Endodermal cell (in vitro differentiated cells): ENCODE measurements at regions not wholly inside any gene's neighbourhood (a gene's known extent, or its start where the extent isn't known, plus 50 kb on each side); places are given as distances from the start of the nearest gene placed in this dataset.

Experiments
- DNase-seq: peaks from one replicate; pipeline ENCODE4 v3.0.0-alpha.2; 2017
- H3K27ac ChIP-seq: 2 replicates; pipeline ENCODE4 v1.5.1; 2013; ENCODE audit warnings: mild to moderate bottlenecking, low read depth, low read length, moderate library complexity
- H3K27me3 ChIP-seq: 2 replicates; pipeline ENCODE4 v1.6.1; 2013; ENCODE audit warnings: mild to moderate bottlenecking, low read length, moderate library complexity; ENCODE audit not compliant: insufficient read depth, control insufficient read depth, poor library complexity, severe bottlenecking
- H3K36me3 ChIP-seq: 2 replicates; pipeline ENCODE4 v1.7.0; 2013; ENCODE audit warnings: mild to moderate bottlenecking, low read length, moderate library complexity; ENCODE audit not compliant: control insufficient read depth, insufficient read depth
- H3K4me1 ChIP-seq: one replicate; pipeline ENCODE4 v1.7.0; 2013; ENCODE audit warnings: low read length; ENCODE audit not compliant: control insufficient read depth, insufficient read depth
- H3K4me3 ChIP-seq: 2 replicates; pipeline ENCODE4 v1.5.1; 2013; ENCODE audit warnings: mild to moderate bottlenecking, low read length, moderate library complexity
- H3K9ac ChIP-seq: 2 replicates; pipeline ENCODE4 v1.6.1; 2013; ENCODE audit warnings: mild to moderate bottlenecking, low read length, moderate library complexity; ENCODE audit not compliant: poor library complexity, severe bottlenecking; ENCODE audit errors: extremely low read depth
- H3K9me3 ChIP-seq: 2 replicates; pipeline ENCODE4 v1.6.1; 2013; ENCODE audit warnings: mild to moderate bottlenecking, low read length, moderate library complexity; ENCODE audit not compliant: control insufficient read depth
- H3K27ac Mint-ChIP-seq: 2 replicates; pipeline ENCODE4 v1.8.0; 2020; ENCODE audit warnings: mixed read lengths
- H3K27me3 Mint-ChIP-seq: 2 replicates; pipeline ENCODE4 v1.8.0; 2021; ENCODE audit warnings: mild to moderate bottlenecking, mixed read lengths; ENCODE audit not compliant: insufficient read depth
- H3K36me3 Mint-ChIP-seq: 2 replicates; pipeline ENCODE4 v1.8.0; 2020; ENCODE audit warnings: low read depth, mixed read lengths
- H3K4me1 Mint-ChIP-seq: 2 replicates; pipeline ENCODE4 v1.8.0; 2020; ENCODE audit warnings: mixed read lengths
- H3K4me3 Mint-ChIP-seq: 2 replicates; pipeline ENCODE4 v1.8.0; 2020; ENCODE audit warnings: mild to moderate bottlenecking, moderate library complexity, mixed read lengths
- H3K9me3 Mint-ChIP-seq: 2 replicates; pipeline ENCODE4 v1.8.0; 2020; ENCODE audit warnings: mild to moderate bottlenecking, mixed read lengths
- WGBS, 2 experiments: methylation state at CpG; one replicate each; pipeline versions ENCODE4 v1.1.5 to v1.1.7; 2013; ENCODE audit warnings: missing lambda C conversion rate in 2 of 2, mixed read lengths in 1 of 2; ENCODE audit not compliant: insufficient coverage in 1 of 2, insufficient read length in 1 of 2; 5-methylcytosine and 5-hydroxymethylcytosine counted together
- TF ChIP-seq, protein P1 (sequence below): fragments of 200-600 bp; sonication (generic); conservative IDR thresholded peaks from 2 replicates; pipeline ENCODE4 v1.5.0; 2021; ENCODE audit warnings: antibody characterized with exemption, mild to moderate bottlenecking

DNA sequence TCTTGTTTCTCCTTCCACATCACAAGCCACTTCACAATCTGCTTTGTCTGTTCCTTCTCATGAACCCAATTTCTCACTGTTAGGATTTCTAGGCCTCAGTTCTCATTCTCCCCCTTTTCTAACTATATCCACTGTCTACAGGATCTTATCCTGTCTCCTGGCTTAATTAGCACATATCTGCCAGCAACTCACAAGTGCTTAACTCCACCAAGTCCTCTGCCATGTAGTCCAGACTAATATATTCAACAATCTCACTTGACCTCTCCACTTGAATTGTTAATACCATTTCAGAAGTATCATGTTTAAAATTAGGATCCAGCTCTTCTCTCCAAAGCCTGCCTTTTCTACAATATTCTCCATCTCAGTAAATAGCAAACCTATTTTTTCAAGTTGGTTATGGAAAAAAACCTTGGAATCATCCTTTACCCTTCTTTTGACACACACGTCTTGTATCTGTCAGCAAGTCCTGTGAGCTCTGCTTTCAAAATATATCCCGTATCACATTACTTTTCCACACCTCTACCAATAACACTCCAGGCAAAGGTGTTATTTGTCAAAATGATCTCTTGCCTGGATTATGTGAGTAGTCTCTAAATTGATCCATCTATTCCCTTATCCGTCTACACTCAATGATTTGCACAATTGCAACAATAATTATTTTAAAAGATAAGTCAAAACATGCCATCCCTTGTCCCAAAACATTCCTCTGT lies 127.2 kb upstream of the SLIT2 start:
- Mint-ChIP-seq H3K4me1 (no peaks in the 10 kb centered on the region), H3K27me3 (peaks cover 21% of the 10 kb centered on the region), H3K9me3 (no peaks in the 10 kb centered on the region), H3K36me3 (no peaks in the 10 kb centered on the region), H3K4me3 (no peak overlapping the region), H3K27ac (no peak overlapping the region)
- no peak for DNase-seq
- Histone ChIP-seq H3K27me3 (peaks cover 56% of the 10 kb centered on the region), H3K36me3 (no peaks in the 10 kb centered on the region), H3K4me1 (no peaks in the 10 kb centered on the region), H3K9ac (no peak overlapping the region), H3K27ac (no peak overlapping the region), H3K4me3 (no peak overlapping the region), H3K9me3 (no peaks in the 10 kb centered on the region)
- TF ChIP-seq, protein P1, sequence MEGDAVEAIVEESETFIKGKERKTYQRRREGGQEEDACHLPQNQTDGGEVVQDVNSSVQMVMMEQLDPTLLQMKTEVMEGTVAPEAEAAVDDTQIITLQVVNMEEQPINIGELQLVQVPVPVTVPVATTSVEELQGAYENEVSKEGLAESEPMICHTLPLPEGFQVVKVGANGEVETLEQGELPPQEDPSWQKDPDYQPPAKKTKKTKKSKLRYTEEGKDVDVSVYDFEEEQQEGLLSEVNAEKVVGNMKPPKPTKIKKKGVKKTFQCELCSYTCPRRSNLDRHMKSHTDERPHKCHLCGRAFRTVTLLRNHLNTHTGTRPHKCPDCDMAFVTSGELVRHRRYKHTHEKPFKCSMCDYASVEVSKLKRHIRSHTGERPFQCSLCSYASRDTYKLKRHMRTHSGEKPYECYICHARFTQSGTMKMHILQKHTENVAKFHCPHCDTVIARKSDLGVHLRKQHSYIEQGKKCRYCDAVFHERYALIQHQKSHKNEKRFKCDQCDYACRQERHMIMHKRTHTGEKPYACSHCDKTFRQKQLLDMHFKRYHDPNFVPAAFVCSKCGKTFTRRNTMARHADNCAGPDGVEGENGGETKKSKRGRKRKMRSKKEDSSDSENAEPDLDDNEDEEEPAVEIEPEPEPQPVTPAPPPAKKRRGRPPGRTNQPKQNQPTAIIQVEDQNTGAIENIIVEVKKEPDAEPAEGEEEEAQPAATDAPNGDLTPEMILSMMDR, result no peak
- 79% methylated on average over 3 of the region's 3 CpGs; no CpG with 5 or more reads in 1 of the 2 experiments for WGBS, 2 experiments

DNA sequence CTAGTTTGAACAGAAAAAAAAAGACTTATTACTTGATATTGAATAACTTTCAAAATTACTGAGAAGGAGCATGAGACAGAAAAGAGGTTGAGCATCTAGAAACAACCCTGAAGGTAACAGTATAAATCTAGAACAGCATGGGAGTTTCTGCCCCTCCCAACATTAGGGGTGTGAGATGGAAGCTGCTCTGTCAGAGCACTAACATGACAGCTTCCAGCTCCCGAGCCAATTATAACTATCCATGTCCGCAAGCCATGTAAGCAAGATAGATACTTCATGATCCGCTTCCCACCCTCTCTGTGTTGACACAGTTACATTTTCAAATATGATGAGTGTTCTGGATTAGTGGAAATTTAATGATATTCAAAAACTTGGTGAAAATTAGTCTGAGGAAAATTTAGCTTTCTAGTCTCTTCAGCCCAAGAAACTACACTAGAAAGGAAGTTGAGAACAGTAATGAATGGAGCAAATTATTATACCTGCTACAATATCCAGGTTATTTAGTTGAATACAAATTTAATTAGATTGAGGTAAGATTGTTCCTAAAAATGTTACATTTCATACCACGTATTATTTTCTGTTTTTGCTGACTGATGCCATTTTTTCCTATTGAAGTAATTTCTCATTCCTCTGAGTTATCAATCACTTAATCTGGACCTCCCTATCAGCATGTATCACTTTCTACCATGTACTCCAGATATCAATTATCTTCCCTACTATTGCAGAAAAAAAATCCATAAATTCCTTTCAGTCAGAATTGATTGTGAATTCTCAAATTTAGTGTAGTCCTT lies 129.3 kb upstream of the SLIT2 start:
- no peaks in the 10 kb centered on the region for H3K36me3 Mint-ChIP-seq
- Histone ChIP-seq H3K36me3 (no peaks in the 10 kb centered on the region), H3K4me1 (no peaks in the 10 kb centered on the region), H3K27me3 (peaks cover 72% of the 10 kb centered on the region), H3K9me3 (no peaks in the 10 kb centered on the region), H3K9ac (no peak overlapping the region), H3K4me3 (no peak overlapping the region), H3K27ac (no peak overlapping the region)
- peaks cover 41% of the 10 kb centered on the region for H3K27me3 Mint-ChIP-seq
- no peak overlapping the region for H3K4me3 Mint-ChIP-seq
- no peak overlapping the region for H3K27ac Mint-ChIP-seq
- H3K9me3 Mint-ChIP-seq, result no peaks in the 10 kb centered on the region
- TF ChIP-seq, protein P1, result no peak
- DNase-seq, result no peak
- WGBS, 2 experiments, result 88% methylated on average over 4 of the region's 4 CpGs; no CpG with 5 or more reads in 1 of the 2 experiments
- H3K4me1 Mint-ChIP-seq, result no peaks in the 10 kb centered on the region

DNA sequence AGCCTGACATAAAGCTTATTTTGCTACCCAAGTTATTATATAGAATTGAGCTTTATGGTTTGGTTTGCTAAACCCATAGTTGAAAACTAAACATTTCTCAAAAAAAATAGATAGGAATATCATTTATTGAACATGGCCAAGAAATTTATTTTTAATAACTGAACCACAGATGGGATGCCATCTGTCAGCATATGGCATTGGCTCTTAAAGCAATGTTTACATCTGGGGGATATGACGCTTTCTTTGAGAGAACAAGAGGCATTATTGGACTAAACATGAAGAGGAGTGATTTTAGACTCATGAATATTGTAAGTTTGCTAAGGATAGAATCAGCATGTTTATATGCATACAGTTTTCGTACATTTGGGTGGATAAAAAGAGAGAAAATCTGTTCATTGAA lies 132.6 kb upstream of the SLIT2 start:
- no peak overlapping the region for H3K4me3 Mint-ChIP-seq
- peaks cover 97% of the 10 kb centered on the region for H3K27me3 ChIP-seq
- DNase-seq, result no peak
- no peaks in the 10 kb centered on the region for H3K9me3 ChIP-seq
- 71 to 74% methylated on average over 2 of the region's 2 CpGs for WGBS, 2 experiments
- no peaks in the 10 kb centered on the region for H3K36me3 ChIP-seq
- H3K36me3 Mint-ChIP-seq, result no peaks in the 10 kb centered on the region
- H3K4me3 ChIP-seq, result no peak overlapping the region
- TF ChIP-seq, protein P1, result no peak
- no peak overlapping the region for H3K27ac Mint-ChIP-seq
- H3K4me1 ChIP-seq, result peaks cover 4% of the 10 kb centered on the region
- no peak overlapping the region for H3K9ac ChIP-seq
- H3K27ac ChIP-seq, result no peak overlapping the region
- H3K27me3 Mint-ChIP-seq, result peaks cover 71% of the 10 kb centered on the region
- no peaks in the 10 kb centered on the region for H3K9me3 Mint-ChIP-seq
- peaks cover 3% of the 10 kb centered on the region for H3K4me1 Mint-ChIP-seq
